Psoas muscle (tissue), 7 donors: ENCODE measurements at regions not wholly inside any gene's neighbourhood (a gene's known extent, or its start where the extent isn't known, plus 50 kb on each side); places are given as distances from the start of the nearest gene placed in this dataset.

Source experiments
- ATAC-seq, 4 donors: fragments of 200-7000 bp; cut with Tn5 transposase; one replicate each; pipeline ENCODE4 v1.9.1; 2020; ENCODE audit warnings: moderate library complexity in 3 of 4, mild to moderate bottlenecking in 2 of 4
- DNase-seq, 2 donors: peaks; one replicate each; pipeline ENCODE4 v3.0.0-alpha.2; 2020
- H3K27ac ChIP-seq: fragments of 200-600 bp; one replicate; pipeline ENCODE4 v1.8.0; 2022
- H3K27me3 ChIP-seq, 3 donors: fragments of 200-600 bp in 1 of 3; one replicate each; pipeline versions ENCODE4 v1.6.1 to v1.8.0; 2013 to 2022; ENCODE audit warnings: low read length in 2 of 3, mild to moderate bottlenecking in 2 of 3, moderate library complexity in 1 of 3; ENCODE audit not compliant: insufficient read depth in 3 of 3
- H3K36me3 ChIP-seq, 2 donors: fragments of 200-600 bp in 1 of 2; one replicate each; pipeline versions ENCODE4 v1.6.1 to v1.8.0; 2013 to 2022; ENCODE audit warnings: low read depth in 1 of 2, mild to moderate bottlenecking in 1 of 2, moderate library complexity in 1 of 2; ENCODE audit not compliant: insufficient read depth in 1 of 2
- H3K4me1 ChIP-seq: fragments of 200-600 bp; one replicate; pipeline ENCODE4 v1.8.0; 2022
- H3K4me3 ChIP-seq: fragments of 200-600 bp; one replicate; pipeline ENCODE4 v1.8.0; 2022; ENCODE audit warnings: mild to moderate bottlenecking
- H3K9me3 ChIP-seq: fragments of 200-600 bp; one replicate; pipeline ENCODE4 v1.8.0; 2022
- CTCF ChIP-seq: fragments of 200-600 bp; IDR thresholded peaks from one replicate; pipeline ENCODE4 v1.8.0; 2022; ENCODE audit warnings: antibody characterized with exemption
- WGBS, 3 donors: extraction: QIAGEN DNeasy Blood & Tissue Kit; methylation state at CpG; one replicate each; pipeline versions ENCODE4 v1.1.6 to v1.1.7; 2013; 5-methylcytosine and 5-hydroxymethylcytosine counted together
- intact Hi-C, 2 donors: fragments of 100-400 bp; cut with DNase I; formaldehyde crosslinking; loops; one replicate each; pipeline versions ENCODE4 v1.11.0 to v1.14.2; 2022
- donor health status: healthy with polysubstance abuse.
- donor health status: DM: no; HTN: no; CAD: no; lungs with moderate emphysema.
- donor health status: Bipolar disorder and iron deficiency.
- donor health status: healthy.
- donor health status: DM: yes; HTN: yes; CAD: no.
- donor health status: DM: no; HTN: no; CAD: no.
- donor health status: DM: yes; HTN: yes; CAD: no.

- H3K4me3 ChIP-seq, result no peak overlapping the region
- peaks cover 5% of the 10 kb centered on the region for H3K9me3 ChIP-seq
- no peaks in the 10 kb centered on the region for H3K27me3 ChIP-seq
- DNase-seq (peak in 1 of 2 donors; percentile 24), ATAC-seq (no peak)
- H3K27ac ChIP-seq, result no peak overlapping the region
- no peaks in the 10 kb centered on the region for H3K4me1 ChIP-seq
- no peaks in the 10 kb centered on the region for H3K36me3 ChIP-seq
- WGBS, 3 donors, result 49 to 55% (median 53%) methylated on average over 17 of the region's 17 CpGs
- peak; percentile 53 for TF ChIP-seq CTCF
- intact Hi-C loops, result no loop called here
Measured at GRCh38 chr7:72493850-72494661, 81.9 kb upstream of the CALN1 start.

GRCh38 chr7:72492461-72493065 is 80.4 kb upstream of the CALN1 start:
- H3K4me3 ChIP-seq, result no peak overlapping the region
- H3K4me1 ChIP-seq, result no peaks in the 10 kb centered on the region
- no peak for ATAC-seq
- DNase-seq, result no peak
- H3K9me3 ChIP-seq, result peaks cover 3% of the 10 kb centered on the region
- no peak overlapping the region for H3K27ac ChIP-seq
- TF ChIP-seq CTCF, result no peak
- 34 to 45% (median 36%) methylated on average over 12 of the region's 12 CpGs for WGBS, 3 donors
- intact Hi-C loops, result no loop called here
- H3K36me3 ChIP-seq, result no peaks in the 10 kb centered on the region
- no peaks in the 10 kb centered on the region for H3K27me3 ChIP-seq

- Histone ChIP-seq H3K4me1 (no peaks in the 10 kb centered on the region), H3K36me3 (no peaks in the 10 kb centered on the region), H3K9me3 (no peaks in the 10 kb centered on the region), H3K4me3 (no peak overlapping the region), H3K27me3 (no peaks in the 10 kb centered on the region), H3K27ac (no peak overlapping the region)
- DNase-seq, result no peak
- WGBS, 3 donors, result 90 to 94% (median 94%) methylated on average over 6 of the region's 6 CpGs
- TF ChIP-seq CTCF, result no peak
- ATAC-seq, result no peak
- intact Hi-C loops, result no loop called here
Measured at GRCh38 chr7:72490301-72490700, 78.2 kb upstream of the CALN1 start.

- Histone ChIP-seq H3K36me3 (no peaks in the 10 kb centered on the region), H3K27me3 (no peaks in the 10 kb centered on the region), H3K9me3 (no peaks in the 10 kb centered on the region), H3K27ac (no peak overlapping the region), H3K4me3 (no peak overlapping the region), H3K4me1 (no peaks in the 10 kb centered on the region)
- no peak for TF ChIP-seq CTCF
- intact Hi-C loops, result no loop called here
- ATAC-seq (no peak), DNase-seq (no peak)
- 87 to 88% (median 87%) methylated on average over 1 of the region's 1 CpG for WGBS, 3 donors
Measured at GRCh38 chr7:72481934-72482333, 69.8 kb upstream of the CALN1 start.
